H9 (cell line): ENCODE measurements at regions not wholly inside any gene's neighbourhood (a gene's known extent, or its start where the extent isn't known, plus 50 kb on each side); places are given as distances from the start of the nearest gene placed in this dataset.

Source experiments
- DNase-seq: peaks from one replicate; pipeline ENCODE4 v3.0.0-alpha.2; 2017
- H2AFZ ChIP-seq: one replicate; pipeline ENCODE4 v1.6.1; 2013; ENCODE audit warnings: mild to moderate bottlenecking, low read length, control low read depth, moderate library complexity
- H2AK5ac ChIP-seq: 2 replicates; pipeline ENCODE4 v1.6.1; 2013; ENCODE audit warnings: low read length, control low read depth, mixed read lengths; ENCODE audit not compliant: insufficient read length
- H2BK120ac ChIP-seq: one replicate; pipeline ENCODE4 v1.6.1; 2013; ENCODE audit warnings: low read depth, mild to moderate bottlenecking, low read length, control low read depth, inconsistent platforms; ENCODE audit not compliant: poor library complexity, severe bottlenecking
- H2BK12ac ChIP-seq: 2 replicates; pipeline ENCODE4 v1.6.1; 2013; ENCODE audit warnings: low read length, control low read depth, mixed read lengths, low read depth; ENCODE audit not compliant: insufficient read length
- H2BK15ac ChIP-seq: 2 replicates; pipeline ENCODE4 v1.6.1; 2013; ENCODE audit warnings: low read depth, low read length, control low read depth
- H2BK20ac ChIP-seq: one replicate; pipeline ENCODE4 v1.6.1; 2013; ENCODE audit warnings: low read depth, mild to moderate bottlenecking, low read length, control low read depth, inconsistent platforms; ENCODE audit not compliant: poor library complexity, severe bottlenecking
- H2BK5ac ChIP-seq: 2 replicates; pipeline ENCODE4 v1.6.1; 2013; ENCODE audit warnings: low read length, control low read depth, mixed read lengths; ENCODE audit not compliant: insufficient read length
- H3K14ac ChIP-seq: 2 replicates; pipeline ENCODE4 v1.6.1; 2013; ENCODE audit warnings: low read length, control low read depth; ENCODE audit not compliant: insufficient read depth
- H3K18ac ChIP-seq: 2 replicates; pipeline ENCODE4 v1.6.1; 2013; ENCODE audit warnings: low read depth, mild to moderate bottlenecking, mixed read lengths, low read length, control low read depth; ENCODE audit not compliant: insufficient read length
- H3K23ac ChIP-seq: 2 replicates; pipeline ENCODE4 v1.6.1; 2013; ENCODE audit warnings: low read length, control low read depth, mixed read lengths, low read depth; ENCODE audit not compliant: insufficient read length
- H3K23me2 ChIP-seq: 2 replicates; pipeline ENCODE4 v1.6.1; 2013; ENCODE audit warnings: low read depth, mild to moderate bottlenecking, mixed read lengths, low read length, control low read depth; ENCODE audit not compliant: insufficient read length, poor library complexity, severe bottlenecking
- H3K27ac ChIP-seq: 2 replicates; pipeline ENCODE4 v1.5.1; 2013; ENCODE audit warnings: low read length, control low read depth, mixed read lengths, low read depth; ENCODE audit not compliant: insufficient read length
- H3K27me3 ChIP-seq: 2 replicates; pipeline ENCODE4 v1.6.1; 2013; ENCODE audit warnings: low read length, control low read depth, inconsistent platforms; ENCODE audit not compliant: insufficient read depth
- H3K4ac ChIP-seq: 2 replicates; pipeline ENCODE4 v1.6.1; 2013; ENCODE audit warnings: low read depth, mild to moderate bottlenecking, control low read depth, inconsistent platforms, low read length, moderate library complexity
- H3K4me1 ChIP-seq: 2 replicates; pipeline ENCODE4 v1.6.1; 2013; ENCODE audit warnings: low read length, control low read depth, inconsistent platforms; ENCODE audit not compliant: insufficient read depth
- H3K4me2 ChIP-seq: 2 replicates; pipeline ENCODE4 v1.6.1; 2013; ENCODE audit warnings: low read length, control low read depth, mixed read lengths; ENCODE audit not compliant: insufficient read length, insufficient read depth
- H3K56ac ChIP-seq: 2 replicates; pipeline ENCODE4 v1.6.1; 2013; ENCODE audit warnings: low read depth, mild to moderate bottlenecking, mixed read lengths, low read length, control low read depth; ENCODE audit not compliant: insufficient read length
- H3K79me1 ChIP-seq: 2 replicates; pipeline ENCODE4 v1.6.1; 2013; ENCODE audit warnings: low read depth, mild to moderate bottlenecking, moderate library complexity, low read length, control low read depth, inconsistent platforms; ENCODE audit not compliant: insufficient read depth, poor library complexity, severe bottlenecking
- H3K79me2 ChIP-seq: 2 replicates; pipeline ENCODE4 v1.6.1; 2013; ENCODE audit warnings: low read length, control low read depth, inconsistent platforms; ENCODE audit not compliant: insufficient read depth
- H3K9ac ChIP-seq: 2 replicates; pipeline ENCODE4 v1.6.1; 2013; ENCODE audit warnings: low read length, control low read depth, mixed read lengths; ENCODE audit not compliant: insufficient read length; ENCODE audit errors: extremely low read depth
- H3K9me3 ChIP-seq: one replicate; pipeline ENCODE4 v1.6.1; 2013; ENCODE audit warnings: low read depth, low read length, inconsistent platforms; ENCODE audit not compliant: control insufficient read depth
- H3T11ph ChIP-seq: one replicate; pipeline ENCODE4 v1.6.1; 2013; ENCODE audit warnings: mild to moderate bottlenecking, low read length, control low read depth, inconsistent platforms
- H4K20me1 ChIP-seq: one replicate; pipeline ENCODE4 v1.6.1; 2013; ENCODE audit not compliant: control insufficient read depth, insufficient read length, insufficient read depth
- H4K5ac ChIP-seq: 2 replicates; pipeline ENCODE4 v1.6.1; 2013; ENCODE audit warnings: low read depth, mild to moderate bottlenecking, mixed read lengths, low read length, control low read depth; ENCODE audit not compliant: insufficient read length
- H4K8ac ChIP-seq: replicated peaks from 2 replicates; pipeline ENCODE4 v1.6.1; 2013; ENCODE audit warnings: low read length, control low read depth, mixed read lengths, low read depth; ENCODE audit not compliant: insufficient read length
- H4K91ac ChIP-seq: 2 replicates; pipeline ENCODE4 v1.6.1; 2013; ENCODE audit warnings: low read depth, mild to moderate bottlenecking, moderate library complexity, mixed read lengths, low read length, control low read depth; ENCODE audit not compliant: insufficient read length
- H3K27ac Mint-ChIP-seq, 3 experiments: 2 replicates in 2 of 3; 3 replicates in 1 of 3; pipeline ENCODE4 v1.8.0; 2020 to 2021; ENCODE audit warnings: mixed read lengths in 3 of 3, mild to moderate bottlenecking in 1 of 3, moderate library complexity in 1 of 3
- H3K27me3 Mint-ChIP-seq: 2 replicates; pipeline ENCODE4 v1.8.0; 2021; ENCODE audit warnings: low read depth, mild to moderate bottlenecking, moderate library complexity, mixed read lengths
- H3K36me3 Mint-ChIP-seq, 3 experiments: 2 replicates in 2 of 3; 3 replicates in 1 of 3; pipeline ENCODE4 v1.8.0; 2020 to 2021; ENCODE audit warnings: low read depth in 3 of 3, mixed read lengths in 3 of 3; ENCODE audit not compliant: insufficient read depth in 1 of 3
- H3K4me1 Mint-ChIP-seq, 2 experiments: 2 replicates each; pipeline ENCODE4 v1.8.0; 2020; ENCODE audit warnings: mixed read lengths in 2 of 2
- H3K4me3 Mint-ChIP-seq, 2 experiments: 2 replicates in 1 of 2; 3 replicates in 1 of 2; pipeline ENCODE4 v1.8.0; 2020 to 2021; ENCODE audit warnings: mild to moderate bottlenecking in 2 of 2, mixed read lengths in 2 of 2, moderate library complexity in 1 of 2
- H3K9me3 Mint-ChIP-seq, 2 experiments: 2 replicates in 1 of 2; 3 replicates in 1 of 2; pipeline ENCODE4 v1.8.0; 2020; ENCODE audit warnings: mild to moderate bottlenecking in 2 of 2, mixed read lengths in 2 of 2, moderate library complexity in 1 of 2
- CTCF ChIP-seq: fragments of 200-600 bp; sonication (generic); conservative IDR thresholded peaks from 3 replicates; pipeline ENCODE4 v1.8.0; 2021; ENCODE audit warnings: antibody characterized with exemption, mild to moderate bottlenecking
- WGBS: extraction: QIAGEN DNeasy Blood & Tissue Kit; methylation state at CpG from one replicate; pipeline ENCODE4 v1.1.7; 2013; ENCODE audit warnings: missing lambda C conversion rate, low lambda C conversion rate, mixed read lengths; ENCODE audit not compliant: insufficient read length; ENCODE audit errors: extremely low coverage; 5-methylcytosine and 5-hydroxymethylcytosine counted together

GRCh38 chr3:153830552-153830951 lies 290.6 kb upstream of the ARHGEF26 start:
- H3K9ac ChIP-seq, result no peak overlapping the region
- Mint-ChIP-seq H3K4me1 (no peaks in the 10 kb centered on the region), H3K27ac (no peak overlapping the region), H3K36me3 (peaks cover 8 to 20% (median 13%) of the 10 kb centered on the region in 3 experiments), H3K27me3 (no peaks in the 10 kb centered on the region), H3K4me3 (no peak overlapping the region), H3K9me3 (peaks cover 17 to 18% of the 10 kb centered on the region in 2 experiments)
- no peaks in the 10 kb centered on the region for H3K4me1 ChIP-seq
- no peak overlapping the region for H3K4ac ChIP-seq
- no peak overlapping the region for H4K8ac ChIP-seq
- H3T11ph ChIP-seq, result no peak overlapping the region
- H4K20me1 ChIP-seq, result no peaks in the 10 kb centered on the region
- H4K5ac ChIP-seq, result no peak overlapping the region
- no peak overlapping the region for H3K14ac ChIP-seq
- DNase-seq, result no peak
- H2BK120ac ChIP-seq, result no peak overlapping the region
- H2BK15ac ChIP-seq, result no peak overlapping the region
- H3K56ac ChIP-seq, result no peak overlapping the region
- H2AFZ ChIP-seq, result no peak overlapping the region
- no peaks in the 10 kb centered on the region for H3K23me2 ChIP-seq
- H3K4me2 ChIP-seq, result no peak overlapping the region
- H3K18ac ChIP-seq, result no peak overlapping the region
- no peak overlapping the region for H4K91ac ChIP-seq
- no peaks in the 10 kb centered on the region for H3K27me3 ChIP-seq
- TF ChIP-seq CTCF, result no peak
- no peak overlapping the region for H2AK5ac ChIP-seq
- H2BK20ac ChIP-seq, result no peak overlapping the region
- no peaks in the 10 kb centered on the region for H3K79me2 ChIP-seq
- no peaks in the 10 kb centered on the region for H3K9me3 ChIP-seq
- H3K79me1 ChIP-seq, result no peaks in the 10 kb centered on the region
- H2BK12ac ChIP-seq, result no peak overlapping the region
- no peak overlapping the region for H2BK5ac ChIP-seq
- H3K27ac ChIP-seq, result no peak overlapping the region
- H3K23ac ChIP-seq, result no peak overlapping the region
- WGBS, result no CpG with 5 or more reads among the region's 1 CpG
